ENCODE measurements at regions not wholly inside any gene's neighbourhood (a gene's known extent, or its start where the extent isn't known, plus 50 kb on each side); places are given as distances from the start of the nearest gene placed in this dataset.

GRCh38 chr6:4010689-4011090 lies 68.2 kb downstream of the FAM217A start:
- TF ChIP-seq CTCF (IDR thresholded peaks at IDR 0.05), result no peak
- TF ChIP-seq EP300 (IDR thresholded peaks at IDR 0.05; ENCODE audit: low read depth), result no peak

Measured in transverse colon (tissue), 3 donors.